Mesenchymal stem cell (in vitro differentiated cells and primary cell): ENCODE measurements at regions not wholly inside any gene's neighbourhood (a gene's known extent, or its start where the extent isn't known, plus 50 kb on each side); places are given as distances from the start of the nearest gene placed in this dataset.

ENCODE experiments used
- DNase-seq: peaks from one replicate; pipeline ENCODE4 v3.0.0-alpha.2; 2013
- H2AFZ ChIP-seq: one replicate; pipeline ENCODE4 v1.6.1; 2013; ENCODE audit warnings: low read depth, mild to moderate bottlenecking, control low read depth, inconsistent platforms, low read length, moderate library complexity
- H2AK5ac ChIP-seq: 2 replicates; pipeline ENCODE4 v1.6.1; 2013; ENCODE audit warnings: low read length, moderate library complexity, mild to moderate bottlenecking, inconsistent platforms; ENCODE audit not compliant: severe bottlenecking
- H2BK120ac ChIP-seq: one replicate; pipeline ENCODE4 v1.6.1; 2013; ENCODE audit warnings: low read depth, mild to moderate bottlenecking, inconsistent platforms, low read length, moderate library complexity
- H2BK12ac ChIP-seq, 2 experiments: one replicate each; pipeline ENCODE4 v1.6.1; 2013; ENCODE audit warnings: inconsistent platforms in 2 of 2, low read length in 2 of 2, mild to moderate bottlenecking in 2 of 2, moderate library complexity in 2 of 2, control low read depth in 1 of 2
- H2BK15ac ChIP-seq: one replicate; pipeline ENCODE4 v1.6.1; 2013; ENCODE audit warnings: mild to moderate bottlenecking, low read depth, inconsistent platforms; ENCODE audit not compliant: poor library complexity, severe bottlenecking
- H2BK5ac ChIP-seq: 2 replicates; pipeline ENCODE4 v1.6.1; 2013; ENCODE audit warnings: low read depth, mild to moderate bottlenecking, low read length, control low read depth, inconsistent platforms; ENCODE audit not compliant: poor library complexity, severe bottlenecking
- H3K14ac ChIP-seq, 2 experiments: one replicate each; pipeline ENCODE4 v1.6.1; 2013; ENCODE audit warnings: inconsistent platforms in 2 of 2, low read length in 2 of 2, control low read depth in 1 of 2, mild to moderate bottlenecking in 1 of 2, moderate library complexity in 1 of 2
- H3K18ac ChIP-seq, 2 experiments: one replicate each; pipeline ENCODE4 v1.6.1; 2013; ENCODE audit warnings: inconsistent platforms in 2 of 2, low read length in 2 of 2, control low read depth in 1 of 2, low read depth in 1 of 2, mild to moderate bottlenecking in 1 of 2
- H3K23ac ChIP-seq, 2 experiments: one replicate each; pipeline ENCODE4 v1.6.1; 2013; ENCODE audit warnings: inconsistent platforms in 2 of 2, low read length in 2 of 2, mild to moderate bottlenecking in 2 of 2, moderate library complexity in 2 of 2, control low read depth in 1 of 2
- H3K27ac ChIP-seq: 2 replicates; pipeline ENCODE4 v1.5.1; 2013; ENCODE audit warnings: mild to moderate bottlenecking, moderate library complexity, low read length, control low read depth, inconsistent platforms; ENCODE audit not compliant: poor library complexity, severe bottlenecking
- H3K27me3 ChIP-seq, 2 experiments: 2 replicates each; pipeline versions ENCODE4 v1.6.1 to v1.7.0; 2013; ENCODE audit warnings: low read length in 2 of 2, mild to moderate bottlenecking in 2 of 2, moderate library complexity in 2 of 2, control low read depth in 1 of 2, inconsistent platforms in 1 of 2; ENCODE audit not compliant: control insufficient read depth in 1 of 2, insufficient read depth in 1 of 2
- H3K36me3 ChIP-seq, 2 experiments: 2 replicates each; pipeline versions ENCODE4 v1.6.1 to v1.7.0; 2013; ENCODE audit warnings: low read length in 2 of 2, control low read depth in 1 of 2, inconsistent platforms in 1 of 2, low read depth in 1 of 2, mild to moderate bottlenecking in 1 of 2; ENCODE audit not compliant: insufficient read depth in 2 of 2, control insufficient read depth in 1 of 2
- H3K4ac ChIP-seq, 2 experiments: one replicate each; pipeline ENCODE4 v1.6.1; 2013; ENCODE audit warnings: inconsistent platforms in 2 of 2, low read length in 2 of 2, mild to moderate bottlenecking in 2 of 2, moderate library complexity in 2 of 2, control low read depth in 1 of 2, low read depth in 1 of 2
- H3K4me1 ChIP-seq: 2 replicates; pipeline ENCODE4 v1.6.1; 2013; ENCODE audit warnings: low read depth, low read length, control low read depth; ENCODE audit not compliant: control insufficient read depth, insufficient read depth
- H3K4me2 ChIP-seq: 2 replicates; pipeline ENCODE4 v1.6.1; 2013; ENCODE audit warnings: low read length, mild to moderate bottlenecking, inconsistent platforms; ENCODE audit not compliant: poor library complexity, severe bottlenecking
- H3K4me3 ChIP-seq, 2 experiments: 2 replicates each; pipeline versions ENCODE4 v1.5.1 to v1.7.0; 2013; ENCODE audit warnings: low read length in 2 of 2, mild to moderate bottlenecking in 2 of 2, control low read depth in 1 of 2, low read depth in 1 of 2; ENCODE audit not compliant: insufficient read depth in 1 of 2
- H3K79me1 ChIP-seq: replicated peaks from 2 replicates; pipeline ENCODE4 v1.6.1; 2013; ENCODE audit warnings: mild to moderate bottlenecking, control low read depth, low read length, inconsistent platforms; ENCODE audit not compliant: poor library complexity, severe bottlenecking
- H3K9ac ChIP-seq: 2 replicates; pipeline ENCODE4 v1.7.0; 2013; ENCODE audit warnings: mild to moderate bottlenecking, low read length, moderate library complexity
- H3K9me3 ChIP-seq: 2 replicates; pipeline ENCODE4 v1.7.0; 2013; ENCODE audit warnings: mild to moderate bottlenecking, low read length; ENCODE audit not compliant: control insufficient read depth
- H4K8ac ChIP-seq: one replicate; pipeline ENCODE4 v1.6.1; 2013; ENCODE audit warnings: inconsistent platforms, mild to moderate bottlenecking, low read length, moderate library complexity
- H4K91ac ChIP-seq: one replicate; pipeline ENCODE4 v1.6.1; 2013; ENCODE audit warnings: mild to moderate bottlenecking, low read length, inconsistent platforms
- WGBS: methylation state at CpG from one replicate; pipeline ENCODE4 v1.1.7; 2013; ENCODE audit warnings: mixed read lengths; 5-methylcytosine and 5-hydroxymethylcytosine counted together

DNA sequence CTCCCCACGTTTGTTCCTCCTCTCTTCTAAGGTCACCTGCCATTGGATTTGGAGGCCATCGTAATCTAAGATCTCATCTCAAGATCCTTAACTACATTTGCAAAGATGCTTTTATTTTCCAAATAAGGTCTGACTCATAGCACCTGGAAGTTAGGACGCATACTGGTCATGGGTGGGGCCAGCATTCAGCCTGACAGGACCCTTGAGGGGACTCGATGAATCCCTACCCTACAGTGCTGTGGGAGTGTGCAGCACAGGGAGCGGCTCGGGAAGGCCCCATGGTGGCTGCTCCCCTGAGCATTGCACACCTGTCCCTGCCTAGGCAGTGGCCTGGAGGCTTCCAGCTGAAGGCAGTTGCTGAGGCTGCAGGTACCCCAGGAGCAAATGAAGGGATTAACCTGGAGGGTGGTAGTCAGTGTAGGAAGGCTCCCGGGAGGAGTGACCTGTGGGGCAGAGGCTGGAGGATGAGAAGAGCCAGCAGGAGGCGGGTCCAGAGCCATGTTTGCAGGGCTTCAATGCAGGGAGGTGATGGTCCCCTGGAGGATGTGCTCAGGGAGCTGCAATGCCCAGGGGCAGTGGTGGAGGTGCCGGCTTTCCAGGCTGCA, 362.2 kb downstream of the CTTN start:
- Histone ChIP-seq H2BK15ac (no peak overlapping the region), H4K8ac (no peak overlapping the region), H3K4me1 (peaks cover 4% of the 10 kb centered on the region), H3K9me3 (peaks cover 4% of the 10 kb centered on the region), H3K23ac (no peak overlapping the region), H3K4me2 (no peak overlapping the region), H3K27ac (no peak overlapping the region), H3K9ac (no peak overlapping the region), H3K4me3 (no peak overlapping the region), H4K91ac (no peak overlapping the region), H3K79me1 (no peaks in the 10 kb centered on the region), H3K4ac (no peak overlapping the region), H2BK120ac (no peak overlapping the region), H3K18ac (no peak overlapping the region), H3K27me3 (peaks cover 11 to 29% of the 10 kb centered on the region in 2 experiments), H3K36me3 (peaks cover 0 to 4% of the 10 kb centered on the region in 2 experiments), H3K14ac (no peak overlapping the region), H2AK5ac (no peak overlapping the region), H2BK12ac (no peak overlapping the region), H2AFZ (no peak overlapping the region), H2BK5ac (no peak overlapping the region)
- no peak for DNase-seq
- 76% methylated on average over 9 of the region's 9 CpGs for WGBS

DNA sequence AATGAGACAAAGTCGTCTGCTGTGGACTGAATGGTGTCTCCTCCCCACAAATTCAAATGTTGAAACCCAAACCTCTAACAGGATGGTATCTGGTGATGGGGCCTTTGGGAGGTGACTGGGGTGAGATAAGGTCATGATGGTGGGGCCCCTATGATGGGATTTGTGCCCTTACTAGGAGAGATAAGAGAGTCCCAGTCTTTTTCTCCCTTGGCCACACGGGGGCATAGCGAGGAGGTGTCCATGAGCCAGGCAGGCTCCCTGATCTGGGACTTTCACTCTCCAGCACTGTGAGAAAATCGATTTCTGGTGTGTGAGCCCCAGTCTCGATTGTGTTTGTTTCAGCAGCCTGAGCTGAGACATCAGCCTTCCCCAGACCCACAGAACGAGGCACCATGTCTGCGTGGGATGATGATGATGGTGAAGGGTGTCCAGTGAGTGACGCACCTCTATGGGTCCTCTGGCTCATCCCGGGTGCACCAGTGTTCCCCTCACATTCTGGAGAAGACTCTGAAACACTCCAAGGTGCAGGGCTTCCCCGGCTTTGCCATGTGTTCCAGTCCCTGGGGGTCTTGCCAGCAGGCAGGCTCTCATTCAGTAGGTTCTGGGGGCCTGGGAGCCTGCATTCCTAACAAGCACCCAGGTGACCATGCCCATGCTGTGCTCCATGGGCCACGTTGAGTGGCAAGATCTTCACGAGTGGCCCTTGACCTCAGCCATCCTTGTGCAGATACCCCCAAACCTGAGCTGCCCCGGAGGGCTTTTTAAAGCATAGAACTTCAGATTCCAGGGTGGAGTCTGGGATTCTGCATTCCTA, 363.0 kb downstream of the CTTN start:
- no peak overlapping the region for H3K9ac ChIP-seq
- no peaks in the 10 kb centered on the region for H3K4me1 ChIP-seq
- no peak overlapping the region for H2AK5ac ChIP-seq
- no peak overlapping the region for H3K4me2 ChIP-seq
- H2BK12ac ChIP-seq, result no peak overlapping the region
- no peak overlapping the region for H3K23ac ChIP-seq
- H4K91ac ChIP-seq, result no peak overlapping the region
- WGBS, result 77% methylated on average over 12 of the region's 13 CpGs
- no peak overlapping the region for H3K4me3 ChIP-seq
- no peak overlapping the region for H3K27ac ChIP-seq
- H2BK5ac ChIP-seq, result no peak overlapping the region
- H2AFZ ChIP-seq, result no peak overlapping the region
- H2BK120ac ChIP-seq, result no peak overlapping the region
- DNase-seq, result no peak
- H3K4ac ChIP-seq, result no peak overlapping the region
- no peak overlapping the region for H2BK15ac ChIP-seq
- no peak overlapping the region for H3K14ac ChIP-seq
- peaks cover 5 to 22% of the 10 kb centered on the region in 2 experiments for H3K27me3 ChIP-seq
- H3K79me1 ChIP-seq, result no peaks in the 10 kb centered on the region
- peaks cover 4% of the 10 kb centered on the region for H3K9me3 ChIP-seq
- no peak overlapping the region for H3K18ac ChIP-seq
- H3K36me3 ChIP-seq, result peaks cover 0 to 4% of the 10 kb centered on the region in 2 experiments
- no peak overlapping the region for H4K8ac ChIP-seq

- H4K91ac ChIP-seq, result no peak overlapping the region
Observed at GRCh38 chr11:70761908-70762337, 363.6 kb downstream of the CTTN start.

DNA sequence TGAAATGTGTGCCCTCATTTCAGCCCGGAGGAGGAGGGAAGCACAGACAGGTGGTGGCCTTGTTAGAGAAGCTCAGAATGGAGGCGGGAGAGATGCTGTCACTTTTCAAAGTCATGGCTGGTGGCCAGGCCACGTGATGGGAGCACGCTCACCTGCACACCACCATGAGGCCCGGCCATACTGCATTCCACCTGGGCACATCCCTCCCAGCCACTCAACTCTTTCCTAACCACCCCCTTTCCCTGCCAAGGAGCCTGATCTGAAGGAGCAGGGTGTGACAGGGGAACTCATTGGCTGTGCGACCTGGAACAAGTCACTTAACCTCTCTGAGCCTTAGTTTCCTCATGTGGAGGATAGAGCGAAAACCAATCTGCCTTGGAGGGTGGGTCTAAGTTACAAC, 364.5 kb downstream of the CTTN start:
- Histone ChIP-seq H3K18ac (no peak overlapping the region), H2BK120ac (no peak overlapping the region), H3K14ac (no peak overlapping the region), H3K4me1 (no peaks in the 10 kb centered on the region), H3K27me3 (peaks cover 0 to 9% of the 10 kb centered on the region in 2 experiments), H4K91ac (no peak overlapping the region), H3K4me3 (no peak overlapping the region), H3K36me3 (peaks cover 0 to 4% of the 10 kb centered on the region in 2 experiments), H2AFZ (no peak overlapping the region), H2BK15ac (no peak overlapping the region), H2BK5ac (no peak overlapping the region), H3K9me3 (peaks cover 4% of the 10 kb centered on the region), H3K4ac (no peak overlapping the region), H3K23ac (no peak overlapping the region), H3K27ac (no peak overlapping the region), H4K8ac (no peak overlapping the region), H3K4me2 (no peak overlapping the region), H2AK5ac (no peak overlapping the region), H3K9ac (no peak overlapping the region), H3K79me1 (no peaks in the 10 kb centered on the region), H2BK12ac (no peak overlapping the region)
- no peak for DNase-seq
- WGBS, result 87% methylated on average over 7 of the region's 7 CpGs

More at GRCh38 chr11:70761908-70762337, 363.6 kb downstream of the CTTN start:
- Histone ChIP-seq H3K23ac (no peak overlapping the region), H3K27me3 (peaks cover 5 to 17% of the 10 kb centered on the region in 2 experiments), H2AFZ (no peak overlapping the region), H3K4me3 (no peak overlapping the region), H3K18ac (no peak overlapping the region), H3K4ac (no peak overlapping the region), H3K4me1 (no peaks in the 10 kb centered on the region), H2BK120ac (no peak overlapping the region), H3K14ac (no peak overlapping the region), H2BK5ac (no peak overlapping the region), H2BK15ac (no peak overlapping the region), H3K9ac (no peak overlapping the region), H2BK12ac (no peak overlapping the region), H3K79me1 (no peaks in the 10 kb centered on the region), H4K8ac (no peak overlapping the region), H3K27ac (no peak overlapping the region), H3K4me2 (no peak overlapping the region), H3K36me3 (peaks cover 0 to 4% of the 10 kb centered on the region in 2 experiments), H3K9me3 (peaks cover 4% of the 10 kb centered on the region), H2AK5ac (no peak overlapping the region)
- DNase-seq, result no peak
- WGBS, result 80% methylated on average over 11 of the region's 11 CpGs
